Renal pelvis (tissue), 1 donor: ENCODE measurements at regions not wholly inside any gene's neighbourhood (a gene's known extent, or its start where the extent isn't known, plus 50 kb on each side); places are given as distances from the start of the nearest gene placed in this dataset.

Source experiments
- DNase-seq: peaks from one replicate; pipeline ENCODE4 v3.0.0-alpha.2; 2013

DNA sequence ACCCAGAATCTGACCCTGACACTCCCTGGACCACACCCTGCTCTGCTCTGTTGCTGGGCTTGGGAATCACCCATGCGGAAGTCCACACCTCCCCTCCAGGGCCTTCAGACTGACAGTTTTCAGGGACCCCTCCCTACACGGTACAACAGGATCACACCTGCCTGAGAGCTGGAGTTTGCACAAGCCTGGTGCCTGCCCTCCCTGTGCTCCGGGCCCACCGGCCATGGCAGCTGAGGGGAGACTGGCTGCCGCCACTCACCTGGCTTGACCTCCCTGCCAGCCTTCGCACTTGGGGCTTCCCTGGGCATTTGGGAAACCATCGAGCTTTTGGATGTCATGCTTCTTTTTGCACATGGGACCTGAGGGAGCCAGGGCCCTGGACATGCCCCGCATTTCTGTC is 95.9 kb upstream of the ANKRD34C start:
- DNase-seq: no peak

DNA sequence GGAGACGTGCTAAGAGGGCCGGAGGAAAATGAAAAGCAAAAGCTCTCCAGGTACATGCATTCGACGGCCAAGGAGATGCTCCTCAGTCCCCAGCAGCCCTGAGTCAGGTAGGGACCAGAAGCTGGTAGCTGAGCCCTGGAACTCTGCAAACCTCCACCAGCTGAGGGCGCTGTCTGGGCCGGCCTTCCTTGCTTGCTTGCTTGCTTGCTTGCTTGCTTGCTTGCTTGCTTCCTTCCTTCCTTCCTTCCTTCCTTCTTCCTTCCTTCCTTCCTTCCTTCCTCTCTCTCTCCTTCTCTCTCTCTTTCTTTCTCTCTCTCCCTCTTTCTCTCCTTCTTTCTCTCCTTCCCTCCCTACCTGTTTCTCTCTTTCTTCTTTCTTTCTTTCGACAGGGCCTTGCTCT is 94.6 kb upstream of the RASGRF1 start:
- DNase-seq: no peak

DNA sequence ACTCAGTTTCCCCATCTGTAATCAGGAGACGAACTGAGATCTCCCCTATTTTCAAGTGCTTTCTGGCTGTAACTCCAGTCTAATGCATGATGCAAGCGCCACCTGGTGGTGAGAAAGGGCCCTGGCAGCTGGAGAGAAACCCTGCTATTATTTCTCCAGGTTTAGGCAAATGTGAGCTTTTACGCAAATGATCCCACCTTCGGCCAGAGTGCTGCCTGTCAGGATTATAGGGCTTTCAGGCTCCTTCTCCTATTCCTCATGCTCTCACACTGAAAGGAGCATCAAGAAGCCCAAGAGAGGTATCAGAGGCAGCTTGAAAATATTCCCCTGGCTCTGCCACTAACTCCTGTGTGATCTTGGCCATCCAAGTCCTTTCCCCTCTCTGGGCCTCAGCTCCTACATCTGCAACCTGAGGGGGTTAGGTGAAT is 93.9 kb upstream of the RASGRF1 start:
- peak; percentile 66 for DNase-seq

DNA sequence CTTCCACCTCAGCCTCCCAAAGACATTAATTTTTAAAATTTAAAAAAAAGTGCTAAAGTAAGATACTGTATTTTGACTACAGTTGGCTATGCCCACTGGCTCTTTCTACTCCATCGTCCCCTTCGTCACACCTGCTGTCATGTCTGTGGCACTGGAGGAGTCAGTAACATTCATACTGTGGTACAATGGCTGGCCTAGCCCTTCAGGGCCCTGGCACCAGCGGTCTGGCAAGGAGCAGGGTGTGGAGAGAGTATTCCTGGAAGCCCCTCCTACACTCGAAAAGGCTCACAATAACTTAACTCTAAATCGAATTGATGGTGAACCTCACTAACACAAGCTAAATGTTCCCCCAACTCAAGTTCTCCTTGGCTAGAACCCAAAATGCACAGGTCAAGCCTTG is 89.7 kb upstream of the RASGRF1 start:
- no peak for DNase-seq

DNA sequence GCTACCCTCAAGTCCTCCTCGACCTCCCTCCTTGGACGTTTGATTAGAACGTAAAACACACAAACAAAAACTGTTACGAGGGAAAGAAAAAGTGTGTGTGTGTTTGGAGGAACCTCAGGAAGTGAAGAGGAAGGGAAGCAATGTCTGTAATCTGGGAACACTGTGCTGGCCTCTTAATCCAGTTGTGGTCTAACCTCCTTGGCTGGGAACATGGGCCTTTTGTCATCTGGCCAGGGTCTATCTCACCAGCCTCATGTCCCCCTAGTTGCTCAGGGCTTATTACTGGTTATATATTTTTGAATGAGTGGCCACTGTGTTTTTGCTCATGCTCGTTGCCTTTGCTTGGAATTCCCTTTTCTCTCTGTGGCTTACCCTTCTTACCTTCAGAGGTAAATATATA is 89.0 kb upstream of the RASGRF1 start:
- DNase-seq: no peak

DNA sequence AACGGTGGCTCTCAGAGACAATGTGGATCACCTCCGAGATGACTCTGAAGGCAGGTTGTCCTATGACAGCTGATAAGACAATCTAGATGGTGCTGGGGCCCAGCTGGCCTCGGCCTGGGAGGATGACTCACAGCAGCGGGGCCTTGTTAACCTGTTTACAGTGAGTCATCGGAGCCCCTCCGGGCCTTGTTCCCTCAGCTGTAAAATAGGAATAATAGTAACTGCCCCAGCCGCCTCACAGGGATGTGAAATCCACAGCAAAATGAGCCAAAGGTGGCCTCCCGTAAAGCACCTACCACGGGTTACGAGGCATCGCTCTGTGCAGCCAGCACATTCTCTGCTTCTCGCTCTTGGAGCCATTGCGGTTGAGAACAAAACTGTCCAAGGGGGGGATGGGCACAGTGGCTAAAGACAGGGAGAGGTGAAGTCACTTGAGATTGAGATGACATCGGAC is 88.6 kb upstream of the RASGRF1 start:
- DNase-seq: no peak

DNA sequence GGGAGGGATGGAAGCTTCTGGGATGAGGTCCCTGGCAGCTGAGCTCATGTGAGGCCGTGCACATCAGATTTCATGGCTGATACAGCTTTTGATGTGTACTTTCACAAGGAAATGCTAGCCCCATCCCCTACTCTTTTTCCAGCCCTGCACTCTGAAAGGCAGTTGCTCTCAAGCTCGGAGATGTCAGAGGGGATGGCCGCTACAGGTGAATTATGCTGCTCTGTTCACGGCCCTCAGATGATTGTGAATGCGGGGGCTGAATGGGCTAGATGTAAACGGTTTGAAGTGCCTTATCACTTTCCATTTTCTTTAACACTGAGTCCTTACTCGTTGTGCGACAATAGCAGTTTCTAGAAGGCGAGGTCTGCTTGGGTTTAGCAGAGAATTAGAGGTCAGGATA is 88.0 kb upstream of the RASGRF1 start:
- no peak for DNase-seq

DNA sequence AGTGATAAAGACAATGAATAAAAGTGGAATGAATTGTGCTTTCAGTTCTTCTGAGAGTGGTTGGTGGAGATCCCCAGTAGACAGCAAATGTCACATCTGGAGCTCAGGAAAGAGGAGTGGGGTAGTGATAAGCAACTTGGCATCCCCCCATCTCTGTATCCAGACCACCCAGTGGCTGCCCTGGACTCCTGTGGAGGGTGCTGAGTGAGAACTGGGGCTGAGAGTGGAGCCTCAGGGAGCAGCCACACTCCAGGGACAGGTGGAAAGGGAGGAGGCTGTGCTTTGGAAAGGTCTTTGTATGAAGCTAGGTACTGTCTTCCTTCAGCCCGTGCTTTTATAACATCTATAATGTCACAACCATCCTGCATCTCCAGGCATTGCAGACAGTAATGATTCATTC is 85.6 kb upstream of the RASGRF1 start:
- no peak for DNase-seq

DNA sequence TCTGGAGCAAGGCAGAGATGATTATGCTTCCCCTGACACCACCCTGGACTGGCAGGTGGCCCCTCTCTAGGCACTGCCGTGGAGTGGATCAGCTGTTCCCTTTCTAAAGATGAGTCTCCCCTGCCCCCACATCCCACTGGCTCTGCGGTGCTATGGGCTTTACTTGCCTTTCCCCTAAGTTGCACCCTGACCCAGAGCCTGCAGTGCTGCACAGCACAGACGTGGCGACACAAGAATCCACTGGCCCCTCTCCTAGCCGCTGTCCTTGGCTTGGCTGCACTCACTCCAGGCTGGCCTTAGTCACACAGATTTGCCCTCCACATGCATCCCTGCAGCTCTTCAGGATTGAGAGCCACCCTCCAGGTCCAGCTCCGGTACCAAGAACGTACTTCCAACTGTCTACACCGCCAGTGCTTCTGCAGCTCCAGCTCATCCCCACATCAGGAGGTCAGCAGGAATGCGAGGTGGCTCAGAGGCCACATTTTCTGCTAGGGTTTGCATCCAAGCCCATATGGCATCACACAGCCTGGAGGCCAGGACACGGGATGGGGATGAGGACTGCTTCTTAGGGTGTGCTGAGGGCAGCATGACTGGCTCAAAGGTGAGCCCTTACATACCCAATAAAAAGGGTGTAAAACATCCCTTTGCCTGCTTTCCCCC is 82.4 kb upstream of the RASGRF1 start:
- no peak for DNase-seq

DNA sequence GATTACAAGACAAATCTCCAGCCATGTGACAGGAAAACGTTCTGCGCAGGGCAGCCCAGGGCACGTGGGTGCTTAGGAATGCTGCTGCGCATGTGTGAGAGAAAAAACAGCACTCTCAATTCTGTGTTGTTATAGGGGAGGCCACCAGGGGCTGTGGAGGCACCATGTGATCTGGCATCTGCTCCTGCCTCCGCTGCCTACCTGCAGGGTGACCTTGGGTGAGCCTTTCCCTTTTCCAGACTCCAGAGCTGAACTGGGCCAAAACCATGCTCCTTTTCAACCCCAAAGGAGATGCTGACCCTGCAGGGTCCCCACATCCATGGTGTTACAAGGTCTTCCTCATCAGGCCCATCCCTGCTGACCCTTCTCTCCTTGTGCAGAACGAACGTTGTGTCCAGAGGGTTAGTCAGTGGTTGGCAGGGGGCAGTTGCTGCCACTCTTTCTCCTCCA is 81.5 kb upstream of the RASGRF1 start:
- no peak for DNase-seq

DNA sequence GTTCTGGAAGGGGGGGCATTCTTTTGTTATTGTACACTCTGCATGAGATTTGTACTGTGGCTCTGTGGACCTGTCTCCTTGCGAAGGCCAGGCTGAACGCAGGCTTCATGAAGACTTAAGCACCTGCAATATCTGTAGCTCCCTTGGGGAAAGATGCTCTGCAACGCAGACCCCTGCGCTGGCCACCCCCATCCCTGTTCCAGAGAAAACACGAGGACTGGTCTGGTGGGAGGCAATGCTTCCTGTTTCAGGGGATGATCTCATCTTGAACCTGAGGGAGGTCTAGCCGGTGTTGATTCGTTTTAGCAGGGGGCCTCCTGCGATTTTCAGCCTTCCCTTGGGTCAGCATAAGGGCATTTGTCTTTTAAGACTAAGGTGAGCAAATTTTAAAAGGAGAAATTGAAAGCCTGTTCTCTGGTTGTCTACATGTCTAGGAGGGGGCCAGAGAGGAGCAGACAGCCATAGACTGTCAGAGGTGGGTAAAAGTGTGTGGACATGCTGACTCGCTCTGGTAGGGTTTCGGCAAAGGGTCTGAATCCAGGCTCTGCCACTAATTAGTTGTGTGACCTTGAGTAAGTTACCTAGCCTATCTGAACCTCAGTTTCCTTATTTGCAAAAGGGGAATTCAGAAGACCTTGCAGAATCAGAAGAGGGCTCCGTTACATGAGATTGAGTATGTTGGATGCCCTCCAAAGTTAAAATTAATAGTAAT is 80.9 kb upstream of the RASGRF1 start:
- DNase-seq: no peak

DNA sequence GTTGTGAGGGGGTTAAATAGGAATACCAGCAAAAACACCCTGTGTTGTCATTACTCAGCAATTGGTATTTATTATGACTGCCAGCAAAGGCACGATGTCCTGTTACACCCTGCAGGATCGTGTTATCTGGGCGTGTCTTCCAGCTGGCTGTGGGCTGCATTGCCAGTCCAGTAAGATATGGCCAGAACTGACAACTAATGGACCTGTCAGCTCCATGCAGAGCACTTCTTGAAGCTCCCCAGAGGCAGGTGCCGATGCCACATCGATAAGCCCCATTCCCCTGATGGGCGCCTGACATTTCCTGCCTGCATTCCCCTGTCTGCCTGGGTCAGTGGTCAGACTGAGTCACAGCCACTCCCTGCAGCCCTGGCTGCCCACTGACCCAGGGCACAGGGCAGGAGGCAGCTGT is 79.7 kb upstream of the RASGRF1 start:
- no peak for DNase-seq

DNA sequence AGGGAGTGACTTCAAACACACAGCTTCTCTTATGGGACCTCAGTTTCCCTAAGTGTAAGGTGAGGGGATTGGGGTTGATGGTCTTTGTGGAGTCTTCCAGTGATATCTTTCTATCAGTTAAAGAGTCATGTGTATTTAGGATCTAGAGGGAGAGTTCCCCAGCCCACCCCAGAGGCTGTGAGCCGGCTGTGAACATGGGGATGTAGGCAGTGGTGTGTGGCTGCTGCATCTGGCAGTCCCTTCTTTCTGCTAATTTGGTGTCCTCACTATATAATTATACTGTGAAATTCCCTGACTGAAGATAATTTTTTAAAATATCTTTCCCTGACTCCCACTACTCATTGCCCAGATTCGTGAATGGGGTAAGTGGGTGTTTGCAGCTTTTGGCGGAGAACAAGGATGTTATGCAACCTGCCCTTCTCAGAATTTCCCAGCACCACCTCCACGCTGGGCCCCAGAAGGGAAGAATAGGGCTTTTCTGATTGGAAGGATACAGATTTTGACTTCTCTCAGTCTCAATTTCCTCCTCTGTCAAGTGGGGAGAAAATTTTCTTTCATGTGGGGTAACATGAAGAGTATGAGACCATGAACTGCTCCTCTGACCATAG is 79.0 kb upstream of the RASGRF1 start:
- no peak for DNase-seq

DNA sequence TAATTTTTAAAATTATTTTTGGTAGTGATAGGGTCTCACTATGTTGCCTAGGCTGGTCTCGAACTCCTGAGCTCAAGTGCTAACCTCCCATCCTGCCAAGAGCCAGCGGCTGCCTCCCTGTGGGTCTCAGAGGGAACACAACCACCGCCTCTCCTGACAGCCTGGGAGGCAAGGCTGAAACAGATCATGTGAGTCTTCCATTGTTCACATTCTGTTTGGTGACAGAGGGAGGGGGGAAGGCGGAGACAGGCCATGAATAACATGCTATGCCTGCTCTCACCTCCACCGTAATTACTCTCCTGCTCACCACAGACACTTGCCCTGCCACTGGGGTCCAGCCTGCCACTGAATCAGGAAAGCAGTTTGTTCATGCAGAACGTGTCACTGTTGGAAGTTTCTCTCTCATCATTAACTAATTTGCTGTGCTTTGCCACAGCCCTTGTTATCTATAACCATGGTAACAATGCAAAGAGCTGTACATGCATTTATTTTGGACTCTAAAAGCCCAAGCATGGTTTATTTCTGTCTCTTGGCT is 78.4 kb upstream of the RASGRF1 start:
- peak; percentile 37 for DNase-seq

DNA sequence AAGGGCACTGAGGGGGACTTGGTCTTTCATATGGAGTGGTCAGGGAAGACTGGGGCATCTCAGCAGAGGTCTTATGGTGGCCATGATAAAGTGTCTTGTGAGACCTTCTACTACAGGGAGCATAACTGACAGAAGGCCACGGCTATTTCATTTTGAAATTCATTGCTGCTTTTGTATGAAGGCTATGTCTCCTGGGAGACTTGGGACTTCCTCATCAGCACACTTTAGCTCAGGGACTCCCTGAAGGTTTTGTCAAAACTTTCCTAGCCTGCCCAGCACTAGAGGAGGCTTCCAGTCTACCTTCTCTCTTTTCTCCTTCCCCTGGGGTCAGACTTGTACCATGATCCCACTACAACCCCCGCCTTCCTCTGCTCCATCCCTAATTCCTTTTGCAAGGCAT is 77.2 kb upstream of the RASGRF1 start:
- DNase-seq: no peak

DNA sequence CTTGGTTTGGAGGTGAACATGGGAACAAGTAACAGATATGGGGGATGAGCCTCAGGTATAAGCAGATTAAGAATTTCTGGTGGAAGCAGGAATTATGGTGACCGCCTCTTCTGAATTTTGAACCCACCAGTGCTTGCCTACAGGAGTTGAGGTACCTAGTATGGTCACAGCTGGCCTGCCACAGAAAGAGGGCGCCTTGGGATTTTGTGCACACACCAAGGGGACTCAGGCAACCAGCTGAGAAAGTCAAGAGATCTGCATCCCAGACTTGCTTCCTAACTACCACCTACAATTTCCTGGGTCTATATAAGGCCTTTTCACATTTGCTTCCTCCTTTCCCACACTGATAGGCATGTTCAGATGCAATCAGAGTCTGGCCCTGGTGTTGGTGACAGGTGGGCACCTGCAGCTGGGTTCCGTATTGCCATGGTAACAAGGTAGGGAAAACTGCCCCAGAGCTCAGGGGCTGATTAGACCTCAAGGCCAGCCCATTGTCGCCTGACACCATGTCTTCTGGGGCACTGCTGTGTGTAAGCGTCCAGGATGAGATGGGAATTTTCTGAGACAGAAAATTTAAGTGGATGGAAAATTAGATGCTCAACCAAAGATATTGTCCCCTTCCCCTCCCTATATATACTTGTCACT is 75.9 kb upstream of the RASGRF1 start:
- no peak for DNase-seq

DNA sequence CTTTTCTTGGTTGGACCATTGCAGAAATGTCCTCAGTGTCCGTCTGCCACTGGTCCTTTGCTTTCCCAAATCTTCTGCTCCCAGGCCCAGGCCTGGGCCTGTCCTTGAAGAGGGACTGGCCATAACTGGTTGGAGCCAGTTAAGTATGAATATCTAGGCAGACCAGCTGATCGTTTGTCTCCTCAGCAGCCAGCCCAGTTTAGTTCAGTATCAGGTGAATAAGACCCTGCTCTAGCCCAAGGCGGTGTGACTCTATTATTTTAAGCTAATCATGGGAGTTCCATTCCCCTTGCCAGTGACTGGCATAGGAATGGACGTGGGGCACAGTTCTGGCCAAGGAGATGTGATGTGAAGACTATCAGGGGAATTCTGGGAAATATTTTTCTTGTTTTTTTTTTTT is 73.9 kb upstream of the RASGRF1 start:
- no peak for DNase-seq

DNA sequence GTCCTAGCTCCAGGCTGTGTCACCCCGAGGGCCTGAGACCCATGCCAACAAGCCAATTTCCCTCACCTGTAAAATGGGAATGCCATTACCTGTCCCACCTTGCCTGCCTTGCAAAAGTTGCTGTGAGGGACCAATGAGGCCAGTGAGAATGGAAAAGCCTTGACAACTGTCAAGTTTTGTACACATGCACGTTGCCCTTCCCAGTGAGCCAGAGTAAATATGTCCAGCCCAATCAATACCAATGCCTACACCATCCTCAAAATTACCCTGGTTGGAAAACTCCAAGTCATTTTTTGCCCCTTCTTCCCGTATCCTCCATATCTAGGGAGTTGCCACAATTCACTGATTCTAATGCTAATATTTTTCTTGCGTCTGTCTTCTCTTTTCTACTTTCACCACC is 73.5 kb upstream of the RASGRF1 start:
- DNase-seq: no peak

DNA sequence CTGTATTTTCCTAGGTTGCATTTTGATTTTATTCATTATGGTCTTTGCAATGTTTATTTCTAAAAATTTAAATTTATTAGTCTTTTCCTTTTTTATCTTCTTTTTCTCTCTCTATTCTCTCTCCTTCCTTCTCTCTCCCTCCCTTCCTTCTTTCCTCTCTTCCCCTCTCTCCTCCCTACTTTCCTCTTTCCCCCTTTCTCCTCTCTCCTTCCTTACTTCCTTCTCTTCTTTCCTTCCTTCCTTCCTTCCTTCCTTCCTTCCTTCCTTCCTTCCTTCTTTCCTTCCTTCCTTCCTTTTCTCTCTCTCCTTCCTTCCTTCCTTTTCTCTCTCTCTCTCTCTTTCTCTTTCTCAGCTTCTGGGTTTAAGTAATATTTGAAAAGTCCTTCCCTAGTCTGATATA is 72.8 kb upstream of the RASGRF1 start:
- no peak for DNase-seq

DNA sequence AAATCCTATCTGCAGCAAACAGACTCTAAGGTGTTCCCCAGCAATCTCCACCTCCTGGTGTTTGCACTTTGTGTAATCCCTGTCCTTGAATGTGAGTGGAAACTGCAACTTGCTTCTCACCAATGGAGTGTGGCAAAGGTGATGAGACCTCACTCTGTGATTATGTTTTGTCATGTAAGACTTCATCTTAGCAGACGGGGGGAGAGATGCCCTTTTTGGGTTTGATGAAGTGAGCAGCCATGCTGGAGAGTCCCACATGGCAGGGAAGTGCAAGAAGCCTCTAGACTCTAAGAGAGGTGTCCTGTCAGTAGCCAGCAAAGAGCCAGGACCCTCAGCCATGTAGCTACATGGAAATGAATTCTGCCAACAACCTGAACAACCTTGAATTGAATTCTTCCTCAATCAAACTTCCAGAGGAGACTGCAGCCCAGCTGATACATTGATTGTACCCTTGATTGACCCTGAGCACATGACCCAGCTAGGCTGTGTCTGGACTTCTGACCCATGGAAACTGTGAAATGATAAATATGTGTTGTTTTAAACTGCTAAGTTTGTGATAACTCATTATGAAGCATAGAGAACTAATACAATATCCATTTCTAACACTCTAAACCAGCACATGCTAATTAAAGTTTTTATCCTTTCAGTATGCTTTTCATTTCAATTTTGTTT is 71.4 kb upstream of the RASGRF1 start:
- DNase-seq: no peak

DNA sequence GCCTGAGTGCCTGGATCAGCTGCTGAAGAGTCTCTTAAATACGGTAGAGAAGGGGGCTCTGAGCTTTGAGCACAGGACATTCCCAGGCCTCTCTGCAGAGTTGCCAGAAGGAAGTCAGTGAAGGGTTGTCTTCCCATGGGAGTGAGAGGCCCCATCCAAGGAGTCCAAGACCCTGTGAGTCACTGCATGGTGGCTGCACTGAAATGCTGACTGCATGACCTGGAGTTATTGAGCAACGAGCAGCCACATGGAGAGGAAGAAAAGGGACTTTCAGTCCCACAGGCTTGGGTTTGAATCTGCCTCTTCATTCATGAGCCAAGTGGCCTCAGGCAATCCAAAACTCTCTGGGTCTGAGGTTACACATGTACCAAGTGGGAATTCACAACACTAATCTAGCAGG is 69.6 kb upstream of the RASGRF1 start:
- DNase-seq: no peak
